ENCODE measurements at regions not wholly inside any gene's neighbourhood (a gene's known extent, or its start where the extent isn't known, plus 50 kb on each side); places are given as distances from the start of the nearest gene placed in this dataset.
"Not testable (repeated sequence)": the region's sequence is repeated elsewhere in the genome, so short reads cannot be mapped to it uniquely, and the experiment has no call there.

DNA sequence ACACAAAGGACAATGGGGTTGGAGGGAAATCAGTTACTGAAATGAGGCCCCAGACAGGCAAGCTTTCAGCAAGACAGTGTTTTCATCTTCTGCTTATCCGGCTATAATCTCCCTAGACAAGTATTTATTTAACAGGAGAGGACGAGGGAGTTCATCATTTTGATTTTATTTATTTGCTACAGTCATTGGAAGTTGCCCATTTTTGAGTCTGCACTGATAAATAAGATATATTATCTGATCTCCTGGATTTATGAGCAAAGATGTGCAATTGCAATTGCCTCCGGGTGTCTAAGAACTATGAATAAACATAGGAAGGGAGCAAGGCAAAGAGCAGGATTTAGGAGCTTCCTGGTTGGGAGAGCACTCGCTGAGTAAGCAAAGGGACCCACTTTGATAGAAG, 263.2 kb upstream of the EDA2R start:
- no peak for DNase-seq

DNA sequence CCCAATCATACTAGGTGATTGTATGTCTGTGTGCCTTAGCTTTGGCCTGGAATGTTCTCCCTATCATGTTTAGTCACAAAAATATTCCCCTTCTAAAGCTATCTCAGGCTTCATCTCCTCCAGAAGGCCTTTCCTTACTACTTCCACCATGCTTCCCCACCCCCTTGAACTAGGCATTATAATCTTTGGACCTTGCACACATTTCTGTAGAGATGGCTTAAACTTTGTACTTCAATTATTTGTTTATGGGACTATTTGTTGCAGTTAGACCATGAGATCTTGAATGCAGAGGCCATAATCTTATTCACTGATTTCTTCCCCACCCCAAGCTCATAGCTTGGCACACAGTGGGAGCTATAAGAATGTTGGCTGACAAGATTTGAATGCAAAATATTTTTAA, 262.0 kb upstream of the EDA2R start:
- no peak for DNase-seq

DNA sequence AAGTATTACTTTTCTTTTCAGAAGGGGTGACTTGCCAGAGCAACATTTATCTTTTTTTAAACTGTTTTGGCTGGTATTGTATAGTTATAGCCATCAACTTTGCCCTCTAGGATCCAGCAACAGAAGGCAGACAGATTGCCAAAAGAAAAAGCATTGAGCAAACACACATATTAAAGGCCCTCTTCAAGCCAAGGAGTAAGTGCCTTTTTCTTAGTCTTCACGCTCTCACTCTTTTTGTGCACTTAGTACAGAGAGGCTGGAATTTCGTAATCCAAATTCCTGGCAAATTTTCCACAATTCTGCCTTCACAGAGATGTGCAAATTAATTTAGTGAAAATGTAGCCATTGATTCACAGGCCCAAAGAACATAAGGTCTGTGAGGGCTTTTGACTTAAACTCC, 253.1 kb upstream of the EDA2R start:
- no peak for DNase-seq

DNA sequence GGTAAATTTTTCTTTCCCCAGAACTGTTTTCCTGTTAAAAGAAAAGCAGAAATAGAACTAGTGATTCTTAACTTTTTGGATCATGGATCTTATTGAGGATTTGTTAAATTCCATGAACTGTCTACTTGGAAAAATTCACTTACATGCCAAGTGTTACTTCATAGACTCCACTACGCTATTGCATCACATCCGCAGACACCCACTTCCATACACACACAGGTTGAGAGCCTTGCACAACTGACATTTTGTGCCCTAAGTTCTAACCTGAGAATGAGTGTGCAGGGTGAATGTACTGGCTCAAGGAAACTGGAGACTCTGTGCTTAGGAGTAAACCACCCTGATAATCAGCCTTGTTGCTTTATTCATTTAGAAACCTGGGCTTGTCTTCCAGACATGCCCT, 250.5 kb upstream of the EDA2R start:
- no peak for DNase-seq

DNA sequence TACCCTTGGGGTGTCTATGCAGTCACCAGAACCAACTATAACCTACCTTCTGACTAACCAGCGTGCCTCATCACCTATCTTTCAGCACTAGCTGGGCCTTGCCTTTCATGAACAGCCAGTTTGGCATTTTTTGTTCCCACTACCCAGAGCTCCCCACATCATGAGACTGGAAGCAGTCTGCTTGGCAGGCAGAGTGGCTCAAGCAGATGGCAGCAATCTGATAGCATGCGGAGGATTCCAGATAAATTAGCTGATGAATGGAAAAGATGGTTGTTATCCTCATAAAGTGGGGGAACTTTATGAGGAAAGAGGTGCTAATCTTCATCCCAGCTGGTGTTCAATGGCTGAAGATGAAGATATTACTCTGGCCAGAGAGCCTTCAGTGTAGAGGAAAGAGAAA, 243.2 kb upstream of the EDA2R start:
- DNase-seq: no peak

DNA sequence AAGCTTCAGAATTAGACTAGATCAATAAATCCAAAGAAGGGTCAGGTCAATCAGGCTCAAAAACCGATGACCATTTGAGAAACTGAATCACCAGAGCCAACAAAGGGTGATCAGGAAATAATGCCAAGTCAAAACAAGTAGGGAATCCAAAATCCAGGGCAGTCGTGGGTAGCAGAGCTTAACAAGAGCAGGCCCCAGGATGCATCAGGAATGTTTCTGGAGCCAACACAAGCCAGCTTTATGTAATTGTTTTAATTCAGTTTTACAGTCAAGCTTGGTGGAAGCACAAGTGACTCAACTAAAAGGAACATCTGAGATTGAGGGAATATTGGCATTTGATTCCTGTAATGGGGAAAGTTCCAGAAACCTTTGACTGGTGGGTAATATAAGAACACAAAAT, 237.9 kb upstream of the EDA2R start:
- DNase-seq: no peak

DNA sequence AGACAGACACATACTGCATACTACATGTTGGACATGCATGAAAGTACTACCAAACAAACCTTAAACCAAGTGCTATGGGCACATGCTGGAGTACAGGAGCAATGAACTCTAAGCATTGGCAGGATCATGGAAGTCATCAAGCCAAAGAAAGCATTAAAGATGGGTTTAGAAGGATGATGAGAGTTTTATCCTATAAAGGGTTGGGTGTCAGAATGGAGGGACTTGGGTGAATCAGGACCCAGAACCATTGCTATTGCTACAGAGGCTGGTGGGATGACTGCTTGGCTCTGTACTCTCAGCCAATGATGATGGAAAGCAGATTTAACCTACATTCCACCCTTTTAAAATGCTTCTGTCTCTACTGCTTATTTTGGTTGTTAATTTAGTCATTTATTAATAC, 233.9 kb upstream of the EDA2R start:
- DNase-seq: no peak

DNA sequence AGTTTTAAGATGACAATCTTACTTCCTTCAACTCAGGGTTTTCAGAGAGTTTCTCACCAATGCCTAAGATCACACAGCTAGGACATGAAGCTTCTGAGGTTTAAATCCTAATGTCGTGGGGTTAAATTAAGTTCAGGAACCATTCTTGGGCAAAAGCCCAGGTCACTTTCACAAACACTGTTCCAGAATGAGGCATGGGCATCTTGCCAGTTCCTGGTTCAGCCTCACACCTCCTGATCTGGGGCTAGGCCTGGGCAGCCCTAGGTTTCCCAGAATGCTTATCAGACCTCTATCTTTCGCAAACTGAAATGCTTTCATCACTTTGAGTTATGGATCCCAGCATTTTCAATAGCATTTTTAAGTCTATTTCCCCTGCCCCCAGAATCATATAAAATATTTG, 224.8 kb upstream of the EDA2R start:
- no peak for DNase-seq

DNA sequence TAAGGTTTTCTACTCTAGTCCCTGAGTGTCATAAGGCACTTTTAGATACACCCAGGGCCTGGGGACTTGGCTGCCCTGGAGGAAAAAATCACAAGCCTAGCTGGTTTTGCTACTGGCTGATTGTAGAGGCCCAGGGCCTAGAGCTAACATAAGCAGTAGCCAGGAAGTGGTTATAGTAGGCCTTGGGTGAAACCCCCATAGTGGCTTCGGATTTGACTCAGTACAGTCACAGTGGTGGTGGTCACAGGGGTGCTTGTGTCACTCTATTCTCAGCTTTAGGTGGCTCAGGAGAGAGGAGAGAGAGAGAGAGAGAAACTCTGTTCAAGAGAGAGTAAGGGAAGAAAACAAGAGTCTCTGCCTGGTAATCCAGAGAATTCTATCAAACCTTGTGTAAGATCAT, 194.5 kb upstream of the EDA2R start:
- DNase-seq: no peak

DNA sequence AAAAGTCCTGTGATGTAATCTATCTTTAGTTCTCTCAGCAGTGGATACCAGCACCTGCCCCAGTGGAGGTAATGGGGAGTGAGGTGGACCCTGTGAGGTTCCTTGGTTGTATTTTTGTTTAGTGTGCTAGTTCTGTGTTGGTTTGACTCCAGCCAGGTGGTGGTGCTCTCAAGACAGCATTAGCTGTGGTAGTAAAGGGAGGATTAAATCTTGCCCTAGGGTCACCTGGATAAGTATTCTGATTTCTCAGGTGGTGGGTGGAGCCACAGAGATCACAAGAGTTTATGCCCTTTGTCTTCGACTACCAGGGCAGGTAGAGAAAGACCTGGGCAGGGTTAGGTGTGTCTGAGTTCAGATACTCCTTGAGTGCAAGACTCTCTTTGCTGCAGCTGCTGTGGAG, 176.3 kb upstream of the EDA2R start:
- no peak for DNase-seq

DNA sequence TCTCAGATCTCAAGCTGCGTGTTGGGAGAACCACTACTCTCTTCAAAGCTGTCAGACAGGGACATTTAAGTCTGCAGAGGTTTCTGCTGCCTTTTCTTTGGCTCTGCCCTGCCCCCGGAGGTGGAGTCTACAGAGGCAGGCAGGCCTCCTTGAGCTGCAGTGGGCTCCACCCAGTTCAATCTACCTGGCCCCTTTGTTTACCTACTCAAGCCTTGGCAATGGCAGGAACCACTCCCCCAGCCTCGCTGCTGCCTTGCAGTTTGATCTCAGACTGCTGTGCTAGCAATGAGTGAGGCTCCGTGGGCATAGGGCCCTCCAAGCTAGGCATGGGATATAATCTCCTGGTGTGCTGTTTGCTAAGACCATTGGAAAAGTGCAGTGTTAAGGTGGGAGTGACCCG, 155.6 kb upstream of the EDA2R start:
- DNase-seq: not testable (repeated sequence)

DNA sequence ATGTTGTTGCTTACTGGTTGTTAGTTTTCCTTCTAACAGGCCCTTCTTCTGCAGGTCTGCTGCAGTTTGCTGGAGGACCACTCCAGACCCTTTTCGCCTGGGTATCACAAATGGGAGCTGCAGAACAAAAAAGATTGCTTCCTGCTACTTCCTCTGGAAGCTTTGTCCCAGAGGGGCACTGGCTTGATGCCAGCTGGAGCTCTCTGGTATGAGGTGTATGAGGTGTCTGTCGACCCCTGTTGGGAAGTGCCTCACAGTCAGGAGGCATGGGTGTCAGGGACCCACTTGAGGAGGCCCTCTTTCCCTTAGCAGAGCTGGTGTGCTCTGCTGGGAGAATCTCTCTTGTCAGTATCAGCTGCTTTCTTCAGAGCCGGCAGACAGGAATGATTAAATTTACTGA, 127.4 kb upstream of the EDA2R start:
- no peak for DNase-seq

DNA sequence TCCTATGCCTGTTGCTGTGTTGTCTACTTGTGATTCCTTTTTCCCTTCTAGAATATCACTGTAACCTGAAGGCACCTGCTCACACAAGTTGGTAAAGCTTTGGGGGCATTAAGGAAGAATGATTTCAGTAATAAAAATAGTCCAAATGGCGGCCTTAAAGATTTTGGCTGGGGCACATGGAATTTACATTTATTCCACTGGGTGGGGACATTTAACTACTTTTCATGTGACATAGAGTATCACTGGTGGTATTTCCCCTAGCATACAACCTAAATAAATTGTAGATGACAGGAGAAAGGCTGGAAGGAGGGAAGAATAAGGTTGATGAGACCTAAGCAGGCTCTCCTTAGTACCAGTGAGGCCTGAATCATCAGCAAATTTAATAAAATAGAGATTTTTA, 121.8 kb upstream of the EDA2R start:
- DNase-seq: no peak

DNA sequence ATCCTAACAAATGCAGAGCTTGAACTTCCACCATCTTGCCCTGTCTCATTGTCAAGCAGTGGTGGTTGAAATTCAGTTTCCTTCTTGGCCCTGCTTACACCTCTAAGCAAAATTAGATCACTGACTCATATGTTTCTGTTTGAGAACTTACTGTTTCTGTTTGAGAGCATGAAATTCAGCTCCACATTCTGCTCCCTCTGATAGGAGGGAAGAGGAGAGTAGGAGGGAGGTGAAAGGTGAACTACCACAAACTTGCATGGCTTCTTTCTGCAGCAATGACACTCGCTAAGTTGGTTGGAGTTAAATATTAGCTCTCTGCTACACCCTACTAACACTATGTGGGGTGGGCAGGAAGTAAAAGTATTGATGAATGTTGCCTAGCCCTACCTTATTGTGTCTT, 117.8 kb upstream of the EDA2R start:
- DNase-seq: no peak

DNA sequence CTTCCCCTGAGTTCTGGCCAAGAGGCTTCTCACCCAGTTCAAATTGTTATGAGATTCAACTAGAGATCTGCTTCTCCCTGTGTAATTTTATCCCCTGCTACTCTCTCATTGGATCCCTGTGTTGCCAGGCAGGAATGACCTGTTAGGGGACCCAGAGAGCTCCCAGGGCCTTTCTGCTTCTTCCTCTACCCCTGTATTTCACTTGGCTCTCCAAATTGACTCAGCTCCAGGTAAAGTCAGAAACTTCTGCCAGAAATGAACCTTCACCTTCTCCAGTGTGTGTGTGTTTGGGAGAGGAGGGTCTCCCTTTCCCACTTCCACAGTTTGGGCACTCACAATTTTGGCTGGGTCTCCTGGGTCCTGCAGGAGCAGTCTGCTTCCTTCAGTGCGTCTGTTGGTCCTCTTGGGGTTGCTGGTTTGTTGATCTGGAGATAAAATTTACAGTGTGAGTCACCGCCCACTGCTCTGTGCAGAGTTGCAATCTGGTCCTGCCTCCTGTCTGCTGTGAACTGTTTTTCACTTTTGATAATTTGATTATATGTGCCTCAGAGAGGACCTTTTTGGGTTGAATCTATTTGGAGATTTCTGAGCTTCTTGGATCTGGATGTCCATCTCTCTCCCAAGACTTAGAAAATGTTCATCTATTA, 112.4 kb upstream of the EDA2R start:
- no peak for DNase-seq

DNA sequence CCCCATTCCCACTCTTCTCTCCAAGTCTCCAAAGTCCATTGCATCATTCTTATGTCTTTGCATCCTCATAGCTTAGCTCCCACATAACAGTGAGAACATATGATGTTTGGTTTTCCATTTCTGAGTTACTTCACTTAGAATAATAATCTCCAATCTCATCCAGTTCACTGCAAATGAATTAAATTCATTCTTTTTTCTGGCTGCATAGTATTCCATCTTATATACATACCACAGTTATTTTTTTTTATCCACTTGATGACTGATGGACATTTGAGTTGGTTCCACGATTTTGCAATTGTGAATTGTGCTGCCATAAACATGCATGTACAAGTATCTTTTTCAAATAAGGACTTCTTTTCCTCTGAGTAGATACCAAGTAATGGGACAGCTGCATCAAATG, 105.6 kb upstream of the EDA2R start:
- DNase-seq: not testable (repeated sequence)

DNA sequence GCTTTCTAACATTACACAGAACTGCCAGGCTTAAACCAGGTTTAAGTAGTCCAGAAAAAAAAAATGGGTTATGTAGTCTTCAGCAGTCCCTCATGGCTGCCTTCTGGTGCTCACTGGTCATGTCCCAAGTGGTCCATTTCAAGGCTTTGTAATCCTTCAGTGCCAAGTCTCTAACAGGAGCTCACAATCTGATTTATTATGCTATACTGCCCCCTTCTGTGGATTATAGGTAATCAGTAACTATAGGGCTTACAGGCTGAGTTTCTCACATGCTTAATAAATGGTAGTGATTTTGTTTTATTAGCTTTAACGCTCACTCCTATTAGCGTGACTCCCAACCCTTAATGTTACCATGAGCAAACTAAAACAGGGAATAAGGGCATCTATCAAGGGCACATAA, 92.5 kb upstream of the EDA2R start:
- no peak for DNase-seq

DNA sequence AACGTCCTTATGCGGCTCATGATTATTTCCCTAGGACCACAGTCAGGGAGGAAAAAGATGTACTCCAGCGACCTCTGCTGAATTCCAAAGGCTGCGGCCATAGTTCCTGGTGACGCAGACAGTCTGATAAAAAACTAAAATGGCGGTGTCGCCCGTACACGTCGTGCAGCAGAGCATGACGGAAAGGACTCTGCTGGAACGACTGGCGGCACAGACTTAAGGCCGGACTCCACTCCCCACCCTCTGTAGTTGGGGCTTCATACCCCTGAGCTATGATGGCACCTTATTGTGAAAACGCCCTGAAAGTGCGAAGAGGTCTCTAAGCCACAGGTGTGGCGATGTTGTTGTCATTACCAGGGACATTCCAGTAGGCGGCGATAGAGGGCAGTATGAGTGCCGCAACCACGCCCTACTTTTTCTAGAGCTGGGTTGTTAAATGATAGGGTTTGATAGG, 90.0 kb upstream of the EDA2R start:
- peak; percentile 37 for DNase-seq

DNA sequence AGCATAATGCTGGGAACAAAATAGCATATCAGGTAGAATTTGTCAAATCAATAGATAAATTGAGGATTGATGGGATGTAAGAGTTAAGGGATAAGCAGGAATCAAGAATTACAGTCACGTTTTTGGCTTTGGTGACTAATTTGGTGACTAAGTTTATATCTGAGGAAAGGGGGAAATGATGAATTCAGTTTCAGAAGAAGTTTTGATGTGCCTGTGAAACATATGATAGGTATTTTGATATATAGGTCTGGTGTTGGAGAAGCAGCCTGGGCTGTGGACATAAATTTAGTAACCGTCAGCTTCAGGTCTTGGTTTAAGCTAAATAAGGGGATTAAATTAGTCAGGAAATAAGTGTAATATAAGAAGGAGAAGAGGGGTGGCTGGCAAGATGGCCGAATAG, 79.0 kb upstream of the EDA2R start:
- DNase-seq: no peak

DNA sequence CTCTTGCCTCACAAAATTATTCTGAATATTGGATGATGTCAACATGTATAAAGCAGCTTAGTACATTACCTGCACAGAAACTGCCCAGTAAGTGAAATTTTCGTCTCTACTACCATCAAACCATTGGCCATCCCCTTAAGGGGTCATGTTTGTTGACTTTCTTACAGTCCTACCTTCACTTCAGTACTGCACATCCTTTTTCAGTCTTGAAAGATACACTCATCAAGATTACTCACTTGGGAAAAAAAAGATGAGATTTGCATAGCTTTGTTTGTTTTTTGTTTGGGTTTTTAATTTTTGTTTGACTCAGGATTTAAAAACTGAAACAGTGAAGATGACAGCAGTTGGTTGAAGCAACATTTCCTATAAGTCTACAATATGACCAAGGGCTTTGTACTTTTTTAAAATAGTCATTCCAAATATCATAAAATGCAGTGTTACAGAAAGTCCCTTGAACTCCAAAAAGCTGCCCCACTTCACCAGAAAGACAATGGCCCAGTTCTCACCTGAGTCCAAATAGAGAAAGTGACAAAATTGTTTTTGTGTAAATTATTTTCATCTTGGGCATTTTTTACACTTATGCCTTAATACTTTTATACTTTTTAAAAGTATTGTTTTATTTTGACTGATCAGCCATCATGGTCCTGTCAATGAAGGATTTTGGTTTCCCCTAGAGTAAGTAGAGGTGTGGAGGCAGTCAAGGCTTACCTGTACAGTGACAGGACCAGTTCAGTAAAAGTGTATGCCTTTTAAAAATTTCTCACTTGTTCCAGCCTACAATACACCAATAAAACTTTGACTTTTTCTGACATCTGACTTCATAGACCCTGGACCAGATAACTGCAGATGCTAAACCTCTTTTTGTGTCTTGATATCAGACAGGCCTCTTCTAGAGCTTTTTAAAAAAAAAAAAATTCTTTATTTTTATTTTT, 59.7 kb upstream of the EDA2R start:
- DNase-seq: no peak

DNA sequence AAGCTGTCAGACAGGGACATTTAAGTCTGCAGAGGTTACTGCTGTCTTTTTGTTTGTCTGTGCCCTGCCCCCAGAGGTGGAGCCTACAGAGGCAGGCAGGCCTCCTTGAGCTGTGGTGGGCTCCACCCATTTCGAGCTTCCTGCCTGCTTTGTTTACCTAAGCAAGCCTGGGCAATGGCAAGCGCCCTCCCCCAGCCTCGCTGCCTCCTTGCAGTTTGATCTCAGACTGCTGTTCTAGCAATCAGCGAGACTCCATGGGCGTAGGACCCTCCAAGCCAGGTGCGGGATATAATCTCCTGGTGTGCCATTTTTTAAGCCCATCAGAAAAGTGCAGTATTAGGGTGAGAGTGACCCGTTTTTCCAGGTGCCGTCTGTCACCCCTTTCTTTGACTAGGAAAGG, 53.6 kb upstream of the EDA2R start:
- DNase-seq: not testable (repeated sequence)
